C4-2B (cell line): ENCODE measurements at regions not wholly inside any gene's neighbourhood (a gene's known extent, or its start where the extent isn't known, plus 50 kb on each side); places are given as distances from the start of the nearest gene placed in this dataset.

Experiments used
- CTCF ChIP-seq: fragments of 450-650 bp; conservative IDR thresholded peaks from 2 replicates; pipeline ENCODE4 v1.5.1; 2017; ENCODE audit warnings: mild to moderate bottlenecking
- ZFX ChIP-seq: fragments of 450-650 bp; IDR thresholded peaks from 2 replicates; pipeline ENCODE4 v1.6.1; 2017

- TF ChIP-seq CTCF (no peak), ZFX (no peak)
Observed at GRCh38 chr15:47301481-47301880, 415.8 kb upstream of the SEMA6D start.
